ENCODE measurements at regions not wholly inside any gene's neighbourhood (a gene's known extent, or its start where the extent isn't known, plus 50 kb on each side); places are given as distances from the start of the nearest gene placed in this dataset.
"Not testable (repeated sequence)": the region's sequence is repeated elsewhere in the genome, so short reads cannot be mapped to it uniquely, and the experiment has no call there.

DNA sequence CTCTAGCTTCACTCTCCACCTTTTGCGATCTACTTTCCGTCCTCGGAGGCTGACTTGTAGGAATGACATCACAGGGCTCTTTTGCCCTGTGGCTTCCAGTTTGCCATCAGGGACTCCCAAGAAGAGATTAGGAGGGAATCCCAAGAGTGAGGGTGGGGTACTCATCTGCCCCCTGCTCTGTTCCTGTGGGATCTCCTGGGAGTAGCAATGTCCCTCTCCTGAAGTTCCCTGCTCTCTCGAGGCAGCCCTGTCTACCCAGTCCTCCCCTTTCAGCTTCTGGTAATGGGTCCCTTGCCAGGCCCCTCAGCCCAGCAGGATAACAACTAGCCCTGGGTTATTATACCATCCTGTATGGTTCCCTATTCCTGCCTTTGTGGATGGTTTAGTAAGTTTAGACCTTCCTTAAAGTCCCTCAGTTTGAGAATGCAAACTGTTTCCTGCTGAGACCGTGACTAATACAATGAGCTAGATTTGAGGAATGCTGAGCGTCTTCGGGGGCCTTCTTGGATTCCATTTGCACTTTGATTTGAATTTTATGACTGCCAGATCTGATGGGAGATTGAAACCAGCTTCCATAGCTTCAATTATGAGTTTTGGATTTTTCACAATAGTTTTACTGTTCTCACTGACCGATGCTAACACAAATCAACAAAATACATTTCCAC lies 73.7 kb upstream of the IPO5 start:
- Histone ChIP-seq H3K4me1 (ENCODE audit: insufficient read depth, low read length) (peaks cover 14% of the 10 kb centered on the region), H3K9me3 (ENCODE audit: control insufficient read depth, insufficient read depth, low read length) (no peaks in the 10 kb centered on the region), H3K9ac (ENCODE audit: low read depth, low read length) (no peak overlapping the region), H3K36me3 (ENCODE audit: insufficient read depth, low read length) (no peaks in the 10 kb centered on the region)

DNA sequence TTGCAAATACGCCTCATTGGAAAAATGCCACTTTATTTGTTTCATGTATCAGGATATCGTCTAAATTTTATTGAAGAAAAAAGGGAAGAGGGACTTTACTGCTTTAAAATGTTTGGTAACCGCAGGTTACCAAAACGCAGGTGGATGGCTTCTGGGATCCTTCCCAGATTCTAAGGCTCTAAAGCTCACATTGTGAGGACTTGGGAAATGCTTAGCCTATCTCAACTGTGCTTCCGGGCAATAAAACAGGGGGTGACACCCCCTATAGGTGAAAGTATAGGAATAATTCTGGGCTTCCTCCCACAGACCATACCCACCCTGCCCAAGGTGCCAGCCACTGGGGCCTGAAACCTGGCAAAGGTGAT lies 73.2 kb upstream of the IPO5 start:
- Histone ChIP-seq H3K9ac (ENCODE audit: low read depth, low read length) (no peak overlapping the region), H3K4me1 (ENCODE audit: insufficient read depth, low read length) (peaks cover 11% of the 10 kb centered on the region), H3K9me3 (ENCODE audit: control insufficient read depth, insufficient read depth, low read length) (no peaks in the 10 kb centered on the region), H3K36me3 (ENCODE audit: insufficient read depth, low read length) (no peaks in the 10 kb centered on the region)

- Histone ChIP-seq H3K9ac (ENCODE audit: low read depth, low read length) (no peak overlapping the region), H3K36me3 (ENCODE audit: insufficient read depth, low read length) (no peaks in the 10 kb centered on the region), H3K9me3 (ENCODE audit: control insufficient read depth, insufficient read depth, low read length) (no peaks in the 10 kb centered on the region), H3K4me1 (ENCODE audit: insufficient read depth, low read length) (peaks cover 11% of the 10 kb centered on the region)
Observed at GRCh38 chr13:97881556-97881955, 71.9 kb upstream of the IPO5 start.

DNA sequence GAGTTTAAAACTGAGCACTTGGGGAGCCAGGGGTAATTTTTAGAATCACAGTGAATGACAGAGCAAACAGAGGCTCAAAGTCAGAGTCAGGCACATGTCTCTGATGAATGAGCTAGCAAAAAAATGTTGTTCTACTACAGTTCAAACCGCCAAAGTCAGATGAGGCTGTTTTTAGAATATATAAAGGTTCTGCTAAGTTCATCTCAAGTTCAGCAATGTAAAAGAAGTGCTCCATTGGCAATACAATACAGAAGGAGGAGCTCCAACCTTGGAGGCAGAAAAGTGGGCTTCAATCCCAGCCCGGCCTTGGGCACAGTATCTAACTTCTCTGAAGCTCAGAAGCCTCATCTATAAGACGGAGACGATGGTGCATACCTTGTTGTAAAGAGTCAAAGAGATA lies 70.1 kb upstream of the IPO5 start:
- Histone ChIP-seq H3K4me1 (ENCODE audit: insufficient read depth, low read length) (peaks cover 11% of the 10 kb centered on the region), H3K9ac (ENCODE audit: low read depth, low read length) (no peak overlapping the region), H3K36me3 (ENCODE audit: insufficient read depth, low read length) (no peaks in the 10 kb centered on the region), H3K9me3 (ENCODE audit: control insufficient read depth, insufficient read depth, low read length) (no peaks in the 10 kb centered on the region)

GRCh38 chr13:97884707-97885468 lies 68.6 kb upstream of the IPO5 start:
- no peaks in the 10 kb centered on the region for H3K36me3 ChIP-seq (ENCODE audit: insufficient read depth, low read length)
- no peaks in the 10 kb centered on the region for H3K9me3 ChIP-seq (ENCODE audit: control insufficient read depth, insufficient read depth, low read length)
- no peak overlapping the region for H3K9ac ChIP-seq (ENCODE audit: low read depth, low read length)
- peaks cover 2% of the 10 kb centered on the region; the same call in 1 of the 2 replicates for H3K4me1 ChIP-seq (ENCODE audit: insufficient read depth, low read length)

DNA sequence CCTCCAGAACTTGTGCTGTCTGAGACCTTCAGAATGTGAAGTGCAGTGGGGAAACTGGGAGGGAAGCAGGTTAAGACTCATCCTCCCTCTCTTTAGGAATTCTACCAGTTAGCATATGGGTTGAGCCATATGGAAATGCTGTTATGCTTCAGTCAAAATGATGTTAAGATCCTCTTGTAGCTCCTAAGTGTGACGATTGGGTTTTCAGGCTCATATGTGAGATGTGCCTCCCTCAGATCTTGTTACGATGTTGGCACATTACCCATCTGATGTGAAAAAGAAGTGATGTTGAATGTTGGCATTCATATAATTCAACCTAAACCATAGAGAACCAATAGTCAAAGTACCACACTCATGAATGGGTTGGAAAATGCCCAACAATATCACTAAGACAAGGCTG lies 67.8 kb upstream of the IPO5 start:
- Histone ChIP-seq H3K9ac (ENCODE audit: low read depth, low read length) (no peak overlapping the region), H3K4me1 (ENCODE audit: insufficient read depth, low read length) (no peaks in the 10 kb centered on the region), H3K36me3 (ENCODE audit: insufficient read depth, low read length) (no peaks in the 10 kb centered on the region), H3K9me3 (ENCODE audit: control insufficient read depth, insufficient read depth, low read length) (no peaks in the 10 kb centered on the region)

- no peak overlapping the region for H3K9ac ChIP-seq (ENCODE audit: low read depth, low read length)
Observed at GRCh38 chr13:97889803-97890202, 63.7 kb upstream of the IPO5 start.

DNA sequence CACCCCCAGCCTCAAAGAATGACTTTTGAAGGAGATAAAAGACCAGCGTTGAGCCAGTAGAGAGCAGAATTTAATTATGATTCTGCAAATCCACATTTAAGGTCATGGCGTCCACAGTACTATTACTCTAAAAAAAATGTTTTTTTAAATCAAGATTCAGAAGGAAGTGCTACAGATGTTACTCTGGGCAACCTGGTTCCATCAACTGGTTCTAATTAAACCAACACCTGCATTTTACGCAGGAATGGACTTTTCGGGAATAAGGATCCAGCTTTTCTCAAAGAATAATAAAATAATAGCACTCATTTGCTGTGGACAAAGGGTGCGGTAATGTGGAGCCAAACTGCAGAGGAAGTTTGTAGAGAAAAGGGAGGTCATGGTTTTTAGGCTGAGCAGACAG lies 62.9 kb upstream of the IPO5 start:
- Histone ChIP-seq H3K36me3 (ENCODE audit: insufficient read depth, low read length) (no peaks in the 10 kb centered on the region; the same call in 1 of the 2 replicates), H3K9me3 (ENCODE audit: control insufficient read depth, insufficient read depth, low read length) (no peaks in the 10 kb centered on the region), H3K4me1 (ENCODE audit: insufficient read depth, low read length) (no peaks in the 10 kb centered on the region), H3K9ac (ENCODE audit: low read depth, low read length) (no peak overlapping the region)

More at GRCh38 chr13:97889803-97890202, 63.7 kb upstream of the IPO5 start:
- Histone ChIP-seq H3K9me3 (ENCODE audit: control insufficient read depth, insufficient read depth, low read length) (no peaks in the 10 kb centered on the region), H3K4me1 (ENCODE audit: insufficient read depth, low read length) (no peaks in the 10 kb centered on the region), H3K36me3 (ENCODE audit: insufficient read depth, low read length) (no peaks in the 10 kb centered on the region; the same call in 1 of the 2 replicates)

DNA sequence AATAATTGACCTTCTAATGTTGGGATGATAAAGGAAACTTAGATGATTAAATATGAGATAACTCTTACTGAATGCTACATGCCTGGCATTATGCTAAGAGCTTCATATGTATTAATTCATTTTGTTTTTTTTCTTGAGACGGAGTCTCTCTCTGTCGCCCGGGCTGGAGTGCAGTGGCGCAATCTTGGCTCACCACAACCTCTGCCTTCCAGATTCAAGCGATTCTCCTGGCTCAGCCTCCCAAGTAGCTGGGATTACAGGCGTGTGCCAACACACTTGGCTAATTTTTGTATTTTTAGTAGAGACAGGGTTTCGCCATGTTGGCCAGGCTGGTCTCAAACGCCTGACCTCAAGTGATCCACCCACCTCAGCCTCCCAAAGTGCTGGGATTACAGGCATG lies 61.5 kb upstream of the IPO5 start:
- H3K36me3 ChIP-seq (ENCODE audit: insufficient read depth, low read length); H3K9ac ChIP-seq (ENCODE audit: low read depth, low read length); H3K9me3 ChIP-seq (ENCODE audit: control insufficient read depth, insufficient read depth, low read length); H3K4me1 ChIP-seq (ENCODE audit: insufficient read depth, low read length): not testable (repeated sequence)

DNA sequence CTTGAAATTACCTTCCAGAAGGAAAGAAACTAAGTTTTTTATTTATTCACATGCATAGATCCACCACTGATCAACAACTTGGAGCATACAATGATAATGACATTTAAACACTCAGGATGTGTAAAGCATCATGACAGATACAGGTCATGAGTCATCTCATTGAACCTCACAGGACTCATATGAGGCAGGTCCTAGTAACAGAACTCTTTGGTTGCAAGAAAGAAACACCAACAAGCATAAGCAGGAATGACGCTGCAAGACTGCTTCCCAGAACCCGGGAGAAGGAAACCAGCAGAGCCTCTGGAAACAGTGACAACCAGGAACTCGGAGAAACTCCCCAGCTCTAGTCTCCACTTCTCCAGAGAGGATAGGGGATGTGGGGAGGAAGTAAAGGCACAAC lies 60.8 kb upstream of the IPO5 start:
- H3K9ac ChIP-seq (ENCODE audit: low read depth, low read length) = no peak overlapping the region
- H3K9me3 ChIP-seq (ENCODE audit: control insufficient read depth, insufficient read depth, low read length) = no peaks in the 10 kb centered on the region
- no peaks in the 10 kb centered on the region; the same call in 1 of the 2 replicates for H3K36me3 ChIP-seq (ENCODE audit: insufficient read depth, low read length)
- no peaks in the 10 kb centered on the region for H3K4me1 ChIP-seq (ENCODE audit: insufficient read depth, low read length)

- no peak overlapping the region for H3K9ac ChIP-seq (ENCODE audit: low read depth, low read length)
- no peaks in the 10 kb centered on the region for H3K9me3 ChIP-seq (ENCODE audit: control insufficient read depth, insufficient read depth, low read length)
- H3K4me1 ChIP-seq (ENCODE audit: insufficient read depth, low read length) = no peaks in the 10 kb centered on the region
- no peaks in the 10 kb centered on the region; the same call in 1 of the 2 replicates for H3K36me3 ChIP-seq (ENCODE audit: insufficient read depth, low read length)
Observed at GRCh38 chr13:97895383-97895782, 58.1 kb upstream of the IPO5 start.

GRCh38 chr13:97896446-97896845 lies 57.0 kb upstream of the IPO5 start:
- no peaks in the 10 kb centered on the region; the same call in 1 of the 2 replicates for H3K36me3 ChIP-seq (ENCODE audit: insufficient read depth, low read length)
- H3K9ac ChIP-seq (ENCODE audit: low read depth, low read length) = no peak overlapping the region
- H3K4me1 ChIP-seq (ENCODE audit: insufficient read depth, low read length) = no peaks in the 10 kb centered on the region
- H3K9me3 ChIP-seq (ENCODE audit: control insufficient read depth, insufficient read depth, low read length) = no peaks in the 10 kb centered on the region

DNA sequence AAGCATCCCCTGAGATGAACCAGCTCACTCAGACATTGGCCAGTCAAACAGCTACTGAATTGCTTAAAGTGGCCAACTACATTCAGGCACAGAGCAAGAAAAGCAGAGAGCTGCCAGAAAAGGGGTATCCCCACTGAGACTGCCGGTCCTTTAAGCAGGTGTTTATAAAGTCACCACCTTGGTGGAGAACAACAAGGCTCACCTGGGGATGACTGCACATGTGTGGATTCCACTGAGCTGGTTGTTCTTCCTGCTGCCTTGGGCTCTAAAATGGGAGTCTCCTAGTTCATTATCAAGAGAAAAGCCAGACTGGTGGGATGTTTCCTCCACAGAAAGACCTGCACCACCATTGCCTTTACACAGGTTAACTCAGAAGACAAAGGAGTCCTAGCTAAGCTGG lies 51.8 kb upstream of the IPO5 start:
- no peaks in the 10 kb centered on the region for H3K36me3 ChIP-seq (ENCODE audit: insufficient read depth, low read length)
- H3K9me3 ChIP-seq (ENCODE audit: control insufficient read depth, insufficient read depth, low read length) = no peaks in the 10 kb centered on the region
- H3K9ac ChIP-seq (ENCODE audit: low read depth, low read length) = no peak overlapping the region
- no peaks in the 10 kb centered on the region for H3K4me1 ChIP-seq (ENCODE audit: insufficient read depth, low read length)
